HG03342 (cell line): ENCODE measurements at regions not wholly inside any gene's neighbourhood (a gene's known extent, or its start where the extent isn't known, plus 50 kb on each side); places are given as distances from the start of the nearest gene placed in this dataset.

ENCODE experiments used
- ATAC-seq: cut with Tn5 transposase; IDR thresholded peaks from one replicate; pipeline ENCODE4 v1.9.1; 2021; ENCODE audit warnings: mild to moderate bottlenecking, moderate library complexity; ENCODE audit not compliant: unreplicated experiment

DNA sequence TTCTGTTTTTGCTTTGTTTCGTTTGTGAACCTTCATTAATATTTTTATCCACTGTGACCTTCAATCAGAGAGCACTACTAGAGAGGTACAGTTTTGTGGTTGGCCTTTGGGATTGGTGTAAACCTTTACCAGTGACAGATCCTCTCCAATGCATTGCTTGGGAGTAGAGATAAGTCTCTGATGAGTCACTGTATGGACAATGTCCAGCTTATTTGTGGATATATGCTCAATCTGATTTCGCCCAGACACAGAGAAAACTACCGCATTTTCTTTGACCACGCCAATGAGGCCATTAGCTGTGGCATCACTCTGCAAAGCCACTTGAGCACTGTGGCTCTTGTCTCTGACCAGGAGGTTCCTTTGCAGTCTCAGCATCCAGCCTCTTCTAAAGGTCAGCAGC, 964.7 kb downstream of the TUSC7 start:
- no peak for ATAC-seq

DNA sequence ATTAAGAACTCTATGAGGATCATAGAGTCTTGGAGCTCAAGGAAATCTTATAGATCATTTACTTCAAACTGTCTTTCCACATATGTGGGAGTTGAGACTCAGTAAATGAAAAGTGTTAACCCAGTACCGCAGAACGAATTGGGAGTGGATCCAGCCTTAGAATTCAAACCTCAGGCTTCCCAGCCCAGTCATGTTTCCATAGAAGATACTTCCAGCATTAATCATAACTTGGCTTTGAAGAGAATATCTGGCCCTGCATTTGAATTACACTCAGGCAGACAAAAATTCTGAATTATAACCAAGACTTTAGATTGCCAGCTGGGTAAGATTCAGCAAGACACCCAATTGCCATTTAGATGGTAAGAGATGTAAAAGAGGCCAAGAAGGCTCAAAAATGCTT, 972.0 kb downstream of the TUSC7 start:
- no peak for ATAC-seq

DNA sequence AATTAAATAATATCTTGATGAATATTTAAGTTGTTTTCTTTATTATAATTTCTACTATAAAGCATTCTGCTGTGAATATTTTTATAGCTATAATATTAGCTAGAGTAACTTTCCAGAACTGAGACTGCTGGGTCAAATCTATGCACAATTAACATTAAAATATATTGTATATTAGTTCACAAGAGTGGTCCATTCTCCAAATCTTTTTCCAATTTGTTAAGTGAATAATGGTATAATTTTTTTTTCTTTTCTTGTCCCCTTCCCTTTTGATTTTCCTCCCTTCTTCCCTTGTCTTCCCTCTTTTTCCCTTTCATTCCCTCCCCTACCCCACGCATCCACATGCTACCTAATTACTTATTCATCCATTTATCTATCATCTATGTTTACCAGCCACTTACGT, 977.5 kb downstream of the TUSC7 start:
- no peak for ATAC-seq

- ATAC-seq = no peak
Measured at GRCh38 chr3:117688583-117688982, 979.0 kb downstream of the TUSC7 start.

DNA sequence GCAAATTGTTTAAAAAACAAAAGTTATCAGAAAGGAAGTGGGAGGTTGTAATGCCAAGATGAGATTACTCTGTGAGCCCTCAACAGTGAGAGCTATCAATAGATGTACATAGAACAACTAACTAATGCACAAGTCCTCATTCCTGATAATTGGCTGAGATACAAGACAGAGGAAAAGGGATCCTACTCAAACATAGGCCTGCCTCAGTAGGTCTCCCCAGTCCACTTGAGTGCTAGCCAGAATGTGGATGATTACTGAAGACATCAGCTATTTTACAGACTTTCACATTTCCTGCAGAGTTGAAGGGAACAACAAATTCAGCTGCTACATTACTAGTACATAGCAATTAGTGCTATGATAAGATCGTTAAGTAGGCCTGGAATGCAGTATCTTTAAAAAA, 981.9 kb downstream of the TUSC7 start:
- ATAC-seq = no peak

DNA sequence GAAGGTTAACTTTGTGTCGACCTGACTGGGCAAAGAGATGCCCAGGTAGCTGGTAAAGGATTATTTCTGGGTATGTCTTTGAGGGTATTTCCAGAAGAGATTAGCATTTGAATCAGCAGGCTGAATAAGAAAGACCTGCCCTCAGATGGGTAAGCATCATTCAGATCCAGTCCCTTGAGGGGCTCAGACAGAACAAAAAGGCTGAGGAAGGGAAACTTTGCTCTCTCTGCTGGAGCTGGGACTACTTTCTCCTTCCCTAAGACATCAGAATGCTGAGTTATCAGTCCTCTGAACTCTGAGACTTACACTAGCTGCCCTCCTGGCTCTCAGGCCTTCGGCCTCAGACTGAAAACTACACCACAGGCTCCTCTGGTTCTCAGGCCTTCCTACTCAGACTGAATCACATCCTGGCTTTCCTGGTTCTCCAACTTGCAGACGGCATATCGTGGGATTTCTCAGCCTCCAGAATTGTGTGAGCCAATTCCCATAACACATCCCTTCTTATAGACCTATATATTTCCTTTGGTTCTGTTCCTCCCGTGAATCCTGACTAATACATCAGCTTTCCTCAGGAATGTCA, 982.9 kb downstream of the TUSC7 start:
- no peak for ATAC-seq

DNA sequence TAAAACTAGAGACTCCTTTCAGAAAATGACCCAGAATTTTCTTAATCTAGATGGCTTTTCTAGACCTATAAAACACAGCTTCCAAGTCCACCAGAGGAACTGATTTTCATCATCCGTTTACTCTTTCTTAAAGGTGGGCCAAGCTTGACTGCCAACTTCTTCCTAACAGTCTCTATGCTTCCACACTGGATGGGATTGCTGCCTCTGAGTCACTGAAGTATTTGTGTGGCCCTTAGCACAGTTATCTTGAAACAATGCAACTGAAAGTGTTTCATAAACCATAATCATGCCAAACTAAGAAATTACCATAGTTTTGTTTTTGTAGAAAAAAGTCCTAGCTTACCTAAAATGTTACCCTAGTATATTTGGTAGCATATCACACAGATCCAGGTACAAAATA, 985.7 kb downstream of the TUSC7 start:
- no peak for ATAC-seq

GRCh38 chr3:117695871-117696645, 986.5 kb downstream of the TUSC7 start:
- ATAC-seq = no peak

GRCh38 chr3:117696851-117697407, 987.4 kb downstream of the TUSC7 start:
- no peak for ATAC-seq

DNA sequence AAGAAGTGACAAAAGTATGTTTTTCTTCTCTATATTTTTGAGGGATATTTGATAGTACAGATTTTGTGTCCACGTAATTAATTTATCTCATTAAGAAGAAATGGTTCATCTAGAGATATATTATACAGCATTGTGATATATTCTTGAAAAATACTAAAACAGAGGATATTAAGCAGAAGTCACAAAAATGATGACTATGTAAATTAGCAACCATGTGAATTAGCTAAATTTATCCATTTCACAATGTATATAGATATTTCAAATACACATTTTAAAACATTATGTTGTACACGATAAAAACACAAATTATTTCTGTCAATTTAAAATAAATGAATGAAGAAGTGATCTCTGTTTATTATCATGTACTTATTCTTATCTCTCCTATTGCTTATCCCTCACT, 989.5 kb downstream of the TUSC7 start:
- no peak for ATAC-seq

- ATAC-seq = no peak
Measured at GRCh38 chr3:117700573-117701360, 991.2 kb downstream of the TUSC7 start.

DNA sequence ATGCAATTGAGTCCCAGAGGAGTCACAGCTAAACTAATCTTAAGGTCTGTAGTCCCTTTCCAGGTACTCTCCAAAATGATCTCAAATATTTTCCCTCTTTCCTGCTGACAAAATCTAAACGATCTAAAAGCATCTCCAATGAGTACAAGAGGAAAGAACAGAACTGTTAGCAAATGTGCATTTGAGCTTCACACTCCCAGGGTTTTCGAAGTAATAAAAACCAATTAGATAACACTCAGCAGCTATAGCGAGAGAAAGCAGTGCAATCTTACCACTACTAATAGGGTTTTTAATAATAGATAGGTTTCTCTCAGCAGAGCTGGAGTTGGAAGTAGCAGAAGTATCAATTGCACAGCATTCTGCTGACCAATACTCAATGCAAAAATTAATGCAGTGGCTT, 995.4 kb downstream of the TUSC7 start:
- no peak for ATAC-seq

DNA sequence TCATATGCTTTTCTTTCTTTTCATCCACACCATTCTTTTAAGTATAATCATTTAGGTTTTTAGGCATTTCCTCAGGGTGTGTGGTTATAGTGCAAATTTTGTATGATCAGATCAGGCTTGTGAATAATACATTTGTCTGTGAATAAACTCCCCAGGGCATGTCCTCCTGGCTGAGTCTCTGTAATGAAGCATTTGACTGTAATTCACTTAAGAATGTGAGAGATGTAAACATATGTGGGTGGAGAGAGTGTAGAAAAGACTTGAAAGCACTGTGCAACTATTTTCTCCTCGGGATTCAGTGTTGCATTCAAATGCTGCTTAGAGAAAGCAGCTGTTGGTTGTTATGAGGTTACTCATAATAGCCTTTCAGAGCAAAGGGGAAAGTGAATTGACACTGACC, 996.5 kb downstream of the TUSC7 start:
- no peak for ATAC-seq

GRCh38 chr3:117706756-117707155, 997.2 kb downstream of the TUSC7 start:
- no peak for ATAC-seq

- no peak for ATAC-seq
Measured at GRCh38 chr3:117708601-117709000, 999.0 kb downstream of the TUSC7 start.

GRCh38 chr3:117709108-117709507, 999.5 kb downstream of the TUSC7 start:
- no peak for ATAC-seq

GRCh38 chr3:117710501-117710900, 1000.9 kb downstream of the TUSC7 start:
- ATAC-seq = no peak

GRCh38 chr3:117719316-117719926, 1009.8 kb downstream of the TUSC7 start:
- no peak for ATAC-seq

DNA sequence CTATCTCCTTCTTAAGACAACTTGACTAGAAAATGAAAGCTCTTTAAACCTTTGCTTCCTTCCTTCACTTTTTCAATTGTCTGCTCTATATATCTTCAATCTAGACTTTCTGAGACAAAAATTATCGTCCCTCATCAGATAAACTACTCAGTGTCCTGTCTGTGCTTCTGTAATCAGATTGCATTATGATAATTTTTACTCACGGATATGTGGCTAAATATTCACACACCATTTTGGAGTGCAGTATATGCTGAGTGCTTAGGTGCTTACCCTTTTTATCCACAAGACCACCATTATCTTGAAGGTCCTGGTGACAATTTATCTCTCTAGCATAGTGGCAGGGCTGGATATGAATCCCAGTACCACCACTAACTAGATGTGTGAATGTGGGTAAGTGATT, 1012.3 kb downstream of the TUSC7 start:
- ATAC-seq = no peak

DNA sequence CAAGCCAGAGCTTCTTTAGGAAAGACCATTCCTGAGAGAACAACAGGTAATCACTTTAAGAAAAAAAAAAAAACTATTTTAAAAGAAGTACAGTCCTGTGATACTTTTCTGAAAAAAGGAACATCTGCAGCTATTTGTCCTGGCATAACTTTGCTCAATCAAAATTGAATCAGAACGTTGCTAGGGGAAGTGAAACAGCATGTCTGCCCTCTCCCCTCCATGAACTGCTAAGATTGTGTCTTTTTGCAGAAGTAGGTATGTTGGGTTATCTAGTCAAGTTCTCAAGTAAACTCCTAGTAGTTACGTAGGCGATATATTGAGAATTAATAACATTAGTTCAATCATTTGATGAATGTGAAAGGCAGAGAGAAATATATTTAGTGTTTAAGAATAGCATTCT, 1013.3 kb downstream of the TUSC7 start:
- ATAC-seq = no peak

GRCh38 chr3:117723825-117724224, 1014.2 kb downstream of the TUSC7 start:
- no peak for ATAC-seq
